GM18502 (cell line): ENCODE measurements at regions not wholly inside any gene's neighbourhood (a gene's known extent, or its start where the extent isn't known, plus 50 kb on each side); places are given as distances from the start of the nearest gene placed in this dataset.

Source experiments
- ATAC-seq: cut with Tn5 transposase; IDR thresholded peaks from one replicate; pipeline ENCODE4 v1.9.1; 2021; ENCODE audit warnings: mild to moderate bottlenecking; ENCODE audit not compliant: unreplicated experiment, poor library complexity

DNA sequence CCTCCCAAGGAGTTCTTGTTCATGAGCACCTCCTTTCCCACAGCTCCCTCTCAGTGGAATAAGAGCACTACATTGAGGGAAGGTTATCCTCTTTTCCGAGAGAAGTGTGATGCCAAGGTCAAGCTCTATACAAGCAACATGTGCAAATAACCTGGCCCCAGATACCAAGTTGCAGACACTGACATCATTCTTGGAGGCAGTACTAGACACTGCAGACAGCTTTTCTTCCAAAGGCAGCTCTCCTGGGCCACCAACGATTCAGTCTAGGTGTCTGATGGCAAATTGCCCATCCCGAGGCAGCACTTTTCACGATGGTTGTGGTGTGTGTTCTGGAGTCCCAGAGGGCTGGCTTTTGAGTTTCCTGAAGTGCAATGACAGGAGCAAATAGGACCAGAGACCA lies 384.9 kb downstream of the TLL1 start:
- no peak for ATAC-seq

GRCh38 chr4:166259081-166259480 lies 386.0 kb downstream of the TLL1 start:
- no peak for ATAC-seq

DNA sequence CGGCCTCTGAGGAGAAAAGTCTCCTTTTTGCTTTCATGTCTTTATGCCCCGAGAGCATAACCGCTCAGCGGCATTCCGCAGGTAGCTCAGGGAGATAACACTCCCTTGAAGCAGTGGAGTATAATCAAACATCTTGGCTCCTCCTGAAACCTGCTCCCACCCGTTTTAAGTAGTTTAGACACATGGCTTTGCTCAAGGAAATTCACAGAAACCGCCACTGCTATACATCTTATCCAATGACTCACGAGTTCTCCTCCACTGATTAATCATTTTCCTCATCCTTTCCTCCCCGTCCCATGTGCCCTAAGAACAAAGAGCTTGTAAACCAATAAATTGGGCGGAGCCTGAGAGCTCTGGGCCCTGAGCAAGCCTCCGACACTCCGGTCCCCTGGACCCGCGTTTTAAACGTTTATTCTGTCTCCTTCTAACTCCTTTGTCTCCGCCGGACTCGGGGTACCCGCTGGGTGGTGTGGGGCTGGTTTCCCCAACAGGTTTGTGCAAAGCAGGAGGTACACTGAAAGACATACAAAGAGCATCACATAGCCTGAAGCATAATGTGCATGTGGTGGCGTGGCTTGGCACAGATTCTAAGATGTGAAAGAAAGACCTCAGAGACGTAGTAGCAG lies 401.2 kb downstream of the TLL1 start:
- ATAC-seq = no peak

DNA sequence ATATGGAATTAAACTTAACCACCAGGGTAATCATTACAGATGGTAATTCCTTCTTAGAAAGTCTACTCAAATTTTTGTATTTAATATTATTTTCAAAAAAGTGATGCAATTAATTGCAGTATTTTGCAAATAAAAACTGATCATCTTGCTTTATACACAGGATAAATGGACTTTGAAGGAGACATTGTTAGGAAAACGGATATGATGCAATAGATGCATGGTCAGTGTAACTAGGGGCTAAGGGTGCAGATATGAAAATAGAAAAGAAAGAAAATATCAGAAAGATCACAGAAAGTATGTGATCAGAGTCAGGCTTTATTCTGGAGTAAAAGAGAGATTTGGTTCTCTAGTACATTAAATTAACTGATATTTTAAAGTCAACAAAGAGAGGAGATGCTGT lies 401.7 kb downstream of the TLL1 start:
- ATAC-seq = no peak

DNA sequence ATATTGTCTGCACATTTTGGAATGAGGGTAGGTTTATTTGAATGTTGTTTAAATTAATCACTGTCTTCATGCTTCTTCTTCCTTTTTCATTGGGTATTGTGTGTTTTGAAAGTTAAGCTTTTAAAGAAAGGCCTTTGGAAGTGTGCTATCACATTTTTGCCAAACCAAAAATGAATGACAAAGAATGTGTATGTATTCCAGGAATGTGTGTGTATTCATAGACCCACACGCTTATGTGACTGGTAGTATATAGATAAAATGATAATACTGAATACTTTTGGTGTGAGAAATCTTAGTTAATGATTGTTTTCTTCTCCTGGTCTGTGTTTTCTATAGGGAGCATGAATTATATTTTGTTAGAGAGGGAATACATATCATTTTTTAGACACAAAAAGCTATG lies 404.4 kb downstream of the TLL1 start:
- no peak for ATAC-seq

DNA sequence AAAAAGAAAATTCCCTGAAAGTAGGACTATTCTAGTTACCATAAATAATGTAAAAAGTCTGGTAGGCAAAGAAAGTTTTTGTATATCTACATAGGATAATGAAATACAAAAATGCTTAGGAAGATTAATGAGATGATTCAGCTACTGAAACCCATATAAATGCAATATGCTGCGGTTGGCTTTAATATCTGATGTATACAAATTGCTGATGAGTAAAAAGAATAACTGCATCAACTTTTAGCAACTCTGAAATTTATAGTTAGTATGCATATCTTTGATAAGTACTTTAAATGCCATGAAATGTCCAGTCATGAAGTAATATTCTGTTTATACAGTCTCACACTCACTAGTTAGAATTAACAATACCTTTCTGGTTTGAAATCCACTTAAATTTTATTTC lies 404.8 kb downstream of the TLL1 start:
- ATAC-seq = no peak

- no peak for ATAC-seq
These were observed 406.2 kb downstream of the TLL1 start for GRCh38 chr4:166279261-166279660.

DNA sequence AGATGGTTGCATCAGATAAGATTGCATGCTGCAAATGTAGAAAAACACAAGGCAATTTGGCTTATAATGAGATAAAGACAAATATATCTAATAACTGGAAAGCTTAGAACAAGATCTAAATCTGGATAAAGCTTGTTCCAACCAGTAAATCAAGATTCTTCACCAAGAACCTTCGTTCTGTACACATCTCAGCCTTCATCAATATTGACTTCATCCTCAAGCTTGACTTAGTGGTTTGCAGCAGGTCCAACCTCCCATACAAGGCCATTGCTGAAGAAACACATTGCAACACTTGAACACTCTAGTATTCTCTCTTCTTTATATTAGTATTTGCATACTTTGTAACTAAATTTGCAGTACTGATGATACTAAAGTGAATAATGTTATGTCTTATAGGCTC lies 407.6 kb downstream of the TLL1 start:
- ATAC-seq = no peak

- ATAC-seq = no peak
These were observed 409.2 kb downstream of the TLL1 start for GRCh38 chr4:166282081-166282770.

DNA sequence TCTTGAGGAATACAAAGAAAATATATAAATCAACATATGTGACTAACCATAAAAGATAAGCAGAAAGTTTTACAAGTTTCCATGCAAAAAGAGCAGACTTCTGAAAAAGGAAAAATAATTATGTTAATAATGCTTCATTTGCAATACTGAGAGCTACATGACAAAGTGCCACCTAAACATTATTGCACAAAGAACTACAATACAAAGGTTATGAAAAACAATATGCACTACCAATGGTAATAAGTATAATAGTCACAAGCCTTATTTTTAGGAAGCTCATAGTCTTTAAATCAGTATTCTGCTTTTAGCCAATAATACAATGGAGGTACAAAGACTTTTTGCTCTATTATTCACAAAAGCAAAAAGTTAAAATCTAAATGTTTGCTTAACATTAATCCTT lies 411.2 kb downstream of the TLL1 start:
- ATAC-seq = no peak

DNA sequence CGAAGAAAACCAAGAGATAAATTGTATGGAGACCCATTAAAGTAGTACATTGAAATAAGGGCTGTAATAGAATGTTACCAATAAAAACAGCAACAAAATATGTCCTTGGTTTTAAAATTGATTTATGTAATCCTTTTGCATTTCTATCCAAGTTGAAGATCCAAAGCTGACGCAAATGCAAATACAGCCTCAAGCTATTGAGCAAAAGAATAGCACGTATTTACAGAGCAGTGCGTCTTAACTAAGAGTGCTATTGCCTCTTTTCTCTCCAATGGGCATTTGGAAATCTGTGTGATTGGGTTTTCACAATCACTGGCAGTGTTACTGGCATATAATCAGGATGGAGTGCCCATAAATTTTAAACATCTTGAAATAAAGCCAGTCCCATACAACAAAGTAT lies 417.4 kb downstream of the TLL1 start:
- ATAC-seq = no peak

DNA sequence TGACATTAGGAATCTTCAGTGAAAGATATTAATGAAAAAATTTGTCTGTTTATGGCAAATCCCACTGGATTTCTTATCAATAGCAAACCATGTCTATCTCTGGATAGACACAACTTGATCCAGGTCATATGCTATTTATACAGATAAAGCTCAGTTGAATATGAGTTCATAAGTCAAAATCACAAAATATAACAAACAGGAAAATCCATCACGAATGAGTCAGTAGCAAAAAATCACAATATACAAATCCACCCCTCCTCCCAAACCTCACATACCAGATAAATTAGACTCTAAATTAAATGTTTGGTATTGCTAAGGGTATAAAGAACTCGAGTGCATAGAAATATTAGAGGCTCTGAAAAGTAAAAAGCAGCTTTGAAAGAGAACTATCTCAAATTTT lies 420.5 kb downstream of the TLL1 start:
- ATAC-seq = no peak

- no peak for ATAC-seq
These were observed 428.2 kb downstream of the TLL1 start for GRCh38 chr4:166301266-166301665.

GRCh38 chr4:166308647-166309046 lies 435.6 kb downstream of the TLL1 start:
- ATAC-seq = no peak

GRCh38 chr4:166309286-166309685 lies 436.2 kb downstream of the TLL1 start:
- no peak for ATAC-seq

DNA sequence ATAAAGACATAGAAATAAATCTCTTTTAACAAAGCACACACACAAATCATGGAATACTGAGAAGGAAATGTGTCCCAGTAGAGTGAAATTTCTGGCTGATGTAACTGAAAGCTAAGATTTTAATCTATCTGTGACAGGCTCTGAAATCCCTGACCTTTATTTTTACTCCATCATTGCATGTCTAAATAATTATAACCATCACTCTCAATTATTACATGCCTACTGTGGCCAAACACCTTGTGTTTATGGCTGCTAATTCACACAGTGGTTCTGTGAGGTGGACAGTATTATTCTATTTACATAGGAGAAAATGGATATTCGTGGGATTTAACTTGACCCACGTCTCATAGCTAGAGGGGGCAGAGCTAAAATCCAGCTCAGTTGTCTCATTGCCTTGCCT lies 438.1 kb downstream of the TLL1 start:
- ATAC-seq = no peak

- ATAC-seq = no peak
These were observed 439.1 kb downstream of the TLL1 start for GRCh38 chr4:166312166-166312565.

DNA sequence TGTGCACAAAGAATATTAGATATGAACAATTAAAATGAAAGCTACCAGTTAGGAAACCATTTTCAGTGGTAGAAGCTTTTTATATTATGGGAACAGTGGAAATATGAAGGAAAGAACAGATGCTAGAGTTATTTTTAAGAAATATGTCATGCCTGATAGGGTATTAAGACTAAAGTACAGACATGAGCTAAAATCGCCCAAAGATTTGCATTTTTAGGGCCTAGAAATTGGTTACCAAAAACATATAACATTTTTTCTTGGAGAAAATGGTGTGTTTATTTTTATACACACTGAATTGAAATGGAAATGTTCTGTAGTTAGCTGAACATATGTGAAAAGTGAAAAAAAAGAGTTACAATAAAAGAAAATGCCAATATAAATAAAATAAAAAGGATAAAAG lies 441.9 kb downstream of the TLL1 start:
- ATAC-seq = no peak

DNA sequence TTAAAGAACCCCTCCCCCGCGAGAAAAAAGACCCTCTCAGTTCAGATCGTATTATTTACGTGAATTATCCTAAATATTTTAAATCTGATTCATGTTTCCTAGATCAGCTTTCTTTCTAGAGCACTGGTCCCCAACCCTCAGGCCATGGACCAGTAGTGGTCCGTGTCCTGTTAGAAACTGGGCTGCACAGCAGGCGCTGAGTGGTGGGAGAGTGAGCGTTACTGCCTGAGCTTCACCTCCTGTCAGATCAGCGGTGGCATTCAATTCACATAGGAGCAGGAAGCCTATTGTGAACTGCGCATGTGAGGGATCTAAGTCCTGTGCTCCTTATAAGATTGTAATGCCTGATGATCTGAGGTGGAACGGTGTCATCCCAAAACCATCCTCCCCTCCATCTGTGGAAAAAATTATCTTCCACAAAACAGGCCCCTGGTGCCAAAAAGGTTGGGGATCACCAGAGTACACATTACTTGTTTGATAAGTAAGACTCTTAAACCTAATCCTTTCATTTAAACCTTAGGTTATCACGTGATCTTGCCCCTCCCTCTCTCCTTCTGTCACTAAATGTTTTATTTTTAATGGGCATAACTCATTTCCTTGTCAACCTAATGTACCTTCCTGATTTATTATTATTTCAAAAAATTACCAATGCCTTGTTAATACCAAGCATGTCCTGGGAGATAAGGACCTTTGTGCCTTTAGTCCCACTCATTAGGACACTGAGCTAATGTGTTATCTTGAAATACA lies 442.9 kb downstream of the TLL1 start:
- no peak for ATAC-seq

DNA sequence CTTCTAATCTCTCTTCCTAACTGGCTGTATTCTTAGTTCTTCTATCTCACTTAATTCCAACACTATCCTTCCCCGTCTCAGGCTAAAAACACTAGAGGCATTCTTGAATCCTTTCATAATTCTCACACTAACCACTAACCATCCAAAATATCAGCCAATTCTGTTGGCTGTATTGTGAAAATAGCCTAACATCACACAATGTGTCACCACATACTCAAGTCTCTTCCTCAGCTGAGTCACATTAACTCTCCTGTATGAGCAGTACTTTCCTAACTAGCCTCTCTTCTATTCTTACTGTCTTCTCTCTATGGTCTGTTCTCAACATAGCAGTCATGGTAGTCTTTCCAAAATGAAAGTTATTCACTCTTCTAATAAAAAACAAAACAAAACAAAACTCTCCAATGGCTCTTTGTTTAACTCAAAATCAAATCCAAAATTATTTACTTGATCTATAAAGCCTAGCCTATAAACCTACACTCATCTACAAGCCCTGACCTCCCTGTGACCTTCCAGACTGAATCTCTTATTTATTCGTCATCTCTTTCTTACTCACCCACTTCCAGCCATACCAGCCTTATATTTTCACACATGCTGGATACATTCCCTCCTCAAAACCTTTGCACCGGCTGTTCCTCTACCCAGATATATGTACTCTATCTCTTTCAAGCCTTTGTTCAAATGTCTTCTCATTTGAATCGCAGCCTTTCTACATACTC lies 445.9 kb downstream of the TLL1 start:
- no peak for ATAC-seq

DNA sequence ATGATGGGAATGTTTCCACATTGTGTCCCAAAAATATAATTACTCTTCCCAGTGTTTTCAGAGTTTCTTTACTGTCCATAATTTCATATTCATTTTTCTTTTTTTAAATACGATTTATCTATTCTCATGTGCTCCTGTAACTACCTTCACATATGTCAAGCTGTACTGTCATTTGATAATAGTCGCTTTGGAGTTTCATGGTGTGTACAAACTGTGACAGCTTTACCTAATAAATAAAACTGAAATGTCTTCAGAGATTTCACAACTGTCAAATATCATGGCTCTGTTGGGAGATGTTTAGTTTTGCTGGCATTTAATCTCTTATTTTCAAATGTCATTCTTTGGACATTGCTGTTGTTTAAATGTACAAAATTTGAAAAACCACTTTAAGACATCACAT lies 450.2 kb downstream of the TLL1 start:
- ATAC-seq = no peak
